Kidney glomerular epithelial cell (primary cell): ENCODE measurements at regions not wholly inside any gene's neighbourhood (a gene's known extent, or its start where the extent isn't known, plus 50 kb on each side); places are given as distances from the start of the nearest gene placed in this dataset.

Experiments
- DNase-seq: peaks from one replicate; lab custom pipeline; 2025; lab: John Stamatoyannopoulos, UW

DNA sequence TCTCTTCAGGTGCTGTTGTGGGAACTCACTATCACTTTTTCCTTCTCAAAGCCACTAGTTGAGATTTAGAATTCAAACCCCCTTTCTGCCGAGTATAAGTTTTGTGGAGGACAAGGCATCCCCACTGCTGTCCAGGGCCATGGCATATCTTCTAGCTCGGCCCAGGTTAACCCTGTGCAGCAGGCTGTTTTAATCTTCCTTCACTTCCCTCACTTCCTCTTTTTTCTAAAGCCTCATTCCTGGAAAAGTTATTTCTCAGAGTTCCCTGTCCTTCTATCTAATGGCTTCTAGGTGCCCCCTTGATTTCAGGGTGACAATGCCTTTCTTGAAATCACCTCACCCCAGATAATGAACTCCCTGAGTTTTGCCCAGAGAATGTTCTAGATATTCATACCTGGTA, 222.3 kb downstream of the SNX10 start:
- DNase-seq = no peak

DNA sequence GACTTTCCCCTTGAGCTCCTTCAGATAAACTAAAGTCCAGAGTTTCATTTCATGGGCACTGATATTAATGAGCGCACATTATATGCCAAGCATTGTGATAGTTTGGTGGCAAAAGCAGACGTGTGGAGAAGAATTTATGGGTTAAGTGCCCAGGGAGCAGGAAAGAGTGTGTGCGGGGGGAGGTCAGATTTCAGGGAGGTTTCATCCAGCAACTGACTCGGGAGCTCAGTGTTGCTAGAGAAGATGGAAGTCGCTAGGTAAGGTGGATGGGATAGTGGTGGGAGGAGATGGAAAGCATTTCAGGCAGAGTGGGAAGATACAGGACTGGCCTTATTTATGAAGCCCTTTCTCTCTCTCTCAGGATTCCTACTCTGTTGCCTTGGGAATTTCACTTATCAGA, 223.0 kb downstream of the SNX10 start:
- DNase-seq = no peak

- no peak for DNase-seq
Observed at GRCh38 chr7:26515314-26515842, 223.7 kb downstream of the SNX10 start.

- no peak for DNase-seq
Observed at GRCh38 chr7:26520483-26520882, 228.8 kb downstream of the SNX10 start.

GRCh38 chr7:26522633-26523032, 231.0 kb downstream of the SNX10 start:
- no peak for DNase-seq

- no peak for DNase-seq
Observed at GRCh38 chr7:26525398-26526264, 234.0 kb downstream of the SNX10 start.

GRCh38 chr7:26526265-26526587, 234.6 kb downstream of the SNX10 start:
- no peak for DNase-seq

- DNase-seq = no peak
Observed at GRCh38 chr7:26531926-26532325, 240.3 kb downstream of the SNX10 start.

DNA sequence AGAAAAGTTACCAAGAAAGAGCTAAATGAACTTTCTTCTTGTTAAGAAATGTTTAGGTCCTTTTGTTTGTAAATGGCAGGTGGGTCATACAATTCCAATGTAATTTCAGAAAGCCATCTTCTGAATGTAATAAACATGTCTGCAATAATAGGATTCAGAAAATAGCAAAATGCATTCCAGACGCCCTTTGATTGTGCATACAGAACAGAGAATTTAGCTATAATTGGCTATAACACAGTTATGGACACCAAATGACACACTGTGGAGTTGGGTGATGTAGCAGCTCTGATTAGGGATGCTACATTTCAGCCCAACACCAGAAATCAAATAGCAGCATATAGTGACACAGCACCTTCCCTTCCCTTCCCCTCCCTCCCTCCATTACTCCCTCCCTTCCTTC, 240.8 kb downstream of the SNX10 start:
- no peak for DNase-seq

DNA sequence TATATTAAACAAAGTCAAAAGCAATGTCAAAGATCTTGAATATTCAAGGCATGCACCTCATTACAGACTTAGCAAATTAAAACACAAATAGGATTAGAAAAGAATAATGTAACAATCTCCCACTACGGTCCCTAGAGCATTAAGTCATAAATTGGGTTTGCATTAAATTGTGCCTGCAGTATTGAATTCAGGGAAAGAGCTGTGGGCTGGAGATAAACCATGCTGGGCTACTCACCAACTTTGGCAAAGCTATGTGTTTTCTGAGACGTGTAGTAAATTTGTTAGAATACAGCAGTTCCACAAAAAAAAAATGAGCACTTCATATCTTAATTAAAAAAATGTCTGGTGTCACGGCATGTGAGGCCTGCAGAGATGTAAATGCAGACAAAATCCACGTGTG, 241.6 kb downstream of the SNX10 start:
- DNase-seq = no peak

DNA sequence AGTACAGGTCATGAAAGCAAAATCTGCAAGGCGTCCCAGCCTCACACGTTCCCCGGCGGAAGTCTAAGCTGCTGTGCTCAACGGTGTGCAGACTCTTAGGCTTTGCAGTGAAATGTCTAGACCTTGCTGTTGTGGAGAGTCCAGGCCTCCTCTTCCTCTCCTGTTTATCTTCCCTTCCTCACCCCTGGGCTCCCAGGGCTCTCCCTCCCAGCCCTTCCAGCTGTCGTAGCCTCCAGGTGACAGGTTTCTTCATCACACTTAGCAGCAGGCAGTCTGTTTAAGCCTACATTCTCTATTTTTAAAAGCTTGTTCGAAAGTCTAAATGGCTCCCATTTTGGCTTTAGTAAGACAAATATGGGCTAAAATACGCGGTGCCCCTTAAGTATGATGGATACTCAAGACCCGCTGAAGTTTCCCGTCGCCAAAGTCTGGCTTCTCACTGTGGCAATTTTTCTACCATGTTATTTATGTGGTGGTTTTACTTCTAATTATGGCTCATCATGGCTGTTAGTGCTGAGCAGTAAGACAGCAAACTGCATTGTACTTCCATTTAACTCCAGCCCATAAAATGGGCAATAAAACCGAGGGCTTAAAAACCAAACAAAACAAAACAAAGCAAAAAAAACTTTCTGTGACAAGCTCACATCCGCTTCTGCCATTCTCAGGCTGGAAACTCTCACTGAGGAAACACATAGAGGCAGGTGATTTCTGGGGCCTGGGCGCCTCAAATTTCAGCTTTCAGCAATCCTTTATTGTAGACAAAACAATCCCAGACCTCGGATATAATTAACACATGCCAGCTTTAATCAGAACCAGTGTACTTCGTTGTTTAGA, 243.2 kb downstream of the SNX10 start:
- no peak for DNase-seq

DNA sequence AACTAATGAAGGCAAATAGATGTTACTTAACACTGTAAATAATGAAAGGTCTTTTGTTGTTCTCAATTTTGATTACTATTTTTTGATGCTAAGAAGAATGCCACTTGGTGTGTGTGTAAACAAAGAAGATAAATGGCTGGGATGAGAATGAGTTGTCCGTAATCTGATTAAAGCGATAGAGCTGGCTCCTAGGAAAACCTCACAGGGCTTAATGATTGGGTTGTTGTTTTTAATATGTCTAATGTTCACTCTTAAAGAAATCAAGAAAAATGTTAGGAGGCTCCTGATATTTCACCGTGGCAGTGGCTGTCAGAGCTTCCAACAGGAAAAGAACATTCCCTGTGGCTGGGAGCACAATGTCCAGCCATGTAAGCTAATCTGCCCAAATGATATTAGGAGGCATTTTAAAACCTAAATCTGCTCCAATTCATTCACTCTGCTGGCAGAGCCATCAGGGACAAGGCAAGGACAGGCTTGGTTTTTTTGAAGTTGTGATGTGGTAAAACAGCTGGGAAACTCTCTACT, 243.9 kb downstream of the SNX10 start:
- no peak for DNase-seq

DNA sequence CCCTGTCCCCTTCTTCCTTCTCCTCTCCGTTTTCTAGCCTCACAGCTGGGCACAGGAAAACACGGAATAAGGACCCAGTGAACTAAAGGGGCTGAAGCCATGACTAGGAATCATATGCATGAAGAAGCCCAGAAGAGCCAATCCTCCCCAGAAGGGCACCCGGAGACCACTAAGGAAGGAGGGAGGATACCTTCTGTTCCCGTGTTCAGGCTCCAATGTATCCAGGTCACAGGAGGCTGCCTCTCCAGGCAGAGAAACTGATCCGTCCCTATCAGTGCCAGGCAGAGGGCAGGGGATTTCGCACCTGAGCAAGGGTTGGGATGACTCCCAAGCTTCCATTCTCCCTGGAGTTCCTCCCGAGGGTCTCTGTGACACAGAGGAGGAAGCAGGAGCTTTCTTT, 246.6 kb downstream of the SNX10 start:
- no peak for DNase-seq

- DNase-seq = no peak
Observed at GRCh38 chr7:26538689-26539088, 247.0 kb downstream of the SNX10 start.

DNA sequence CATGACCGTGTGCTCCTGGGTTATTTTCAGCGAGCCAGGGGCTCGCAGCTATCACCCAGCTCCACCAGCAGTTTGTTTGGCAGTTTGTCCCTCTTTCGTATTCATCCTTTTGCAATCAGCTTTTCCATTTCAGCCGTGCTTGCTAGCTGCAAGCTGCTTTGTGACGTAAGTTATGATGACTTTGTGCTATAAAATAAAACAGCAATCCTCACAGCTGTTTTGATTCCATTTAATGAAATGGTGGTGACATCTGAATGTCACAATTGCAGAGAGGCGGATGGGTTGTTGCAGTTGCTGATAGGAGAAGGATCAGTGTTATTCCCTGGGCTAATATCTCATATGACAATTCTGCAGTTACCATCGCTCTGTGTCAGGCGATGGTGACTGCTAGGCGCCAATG, 251.7 kb downstream of the SNX10 start:
- DNase-seq = no peak

DNA sequence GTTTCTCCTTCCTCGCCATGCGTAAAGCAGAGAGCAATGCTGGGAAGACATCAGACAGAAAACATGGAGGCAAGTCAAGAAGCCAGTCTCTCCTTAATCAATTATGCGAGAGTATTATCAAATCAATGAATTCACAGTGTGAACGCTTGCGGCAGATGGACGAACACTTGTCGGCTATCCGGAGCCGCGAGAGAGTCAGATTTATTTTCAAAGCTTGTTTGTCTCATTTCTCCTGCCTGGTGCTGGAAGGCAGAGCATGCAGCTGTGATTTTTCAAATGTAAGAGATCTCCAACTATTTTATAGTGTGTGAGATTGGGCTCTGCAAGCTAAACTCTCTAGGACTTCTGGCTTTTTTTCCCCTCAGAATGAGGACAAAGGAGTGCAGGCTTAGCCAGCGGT, 252.3 kb downstream of the SNX10 start:
- DNase-seq = no peak

GRCh38 chr7:26546508-26547053, 254.9 kb downstream of the SNX10 start:
- no peak for DNase-seq

DNA sequence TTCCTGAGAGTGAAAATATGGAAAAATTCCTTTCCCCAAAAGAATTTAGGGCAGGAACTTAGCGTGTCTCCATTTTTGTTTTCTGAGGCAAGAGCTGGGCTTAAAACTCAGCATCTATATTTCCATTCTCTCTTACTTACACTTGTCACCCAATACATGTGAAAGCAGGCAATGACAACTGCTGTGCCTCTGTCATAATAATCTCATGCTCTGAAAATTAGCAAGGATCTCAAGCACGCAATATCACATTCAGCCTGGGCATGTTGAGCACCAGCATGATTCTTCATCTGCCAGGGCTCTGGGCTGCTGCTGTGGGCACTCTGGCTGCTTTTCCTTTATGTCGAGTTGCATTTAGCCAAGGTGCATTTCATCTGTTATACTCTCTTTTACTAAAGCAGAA, 255.5 kb downstream of the SNX10 start:
- DNase-seq = no peak

DNA sequence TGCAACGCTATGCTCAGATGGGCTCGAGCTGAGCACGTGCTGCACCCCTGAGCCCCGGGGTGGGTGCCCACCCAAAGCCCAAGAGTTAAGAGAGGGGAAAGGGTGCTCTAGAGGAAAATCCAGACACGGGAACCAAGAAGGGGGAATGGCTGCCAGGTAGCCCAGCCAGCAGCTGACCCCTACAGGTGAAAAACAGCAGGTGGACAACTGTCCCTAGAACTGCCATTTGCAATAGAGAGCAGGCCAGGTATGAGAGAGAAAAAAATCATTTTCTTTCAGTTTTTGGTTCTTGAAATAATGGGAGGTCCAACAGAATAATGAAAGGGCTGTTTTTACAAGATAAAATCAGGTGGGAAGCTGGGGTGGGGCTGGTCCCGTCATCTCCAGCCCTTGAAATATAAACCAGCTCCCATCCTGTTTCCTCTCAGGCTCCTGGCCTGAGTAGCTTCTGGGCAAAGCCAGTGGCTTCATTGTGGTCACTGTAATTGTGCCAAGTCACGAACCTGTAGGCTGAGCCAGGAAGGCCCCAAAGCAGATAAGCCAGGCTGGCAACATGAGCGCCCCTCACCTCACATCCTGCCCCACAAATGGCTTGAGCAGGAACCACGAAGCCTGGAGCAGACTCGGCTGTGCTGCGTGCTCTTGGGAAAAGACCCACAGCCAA, 257.8 kb downstream of the SNX10 start:
- no peak for DNase-seq

GRCh38 chr7:26550492-26550891, 258.8 kb downstream of the SNX10 start:
- no peak for DNase-seq

DNA sequence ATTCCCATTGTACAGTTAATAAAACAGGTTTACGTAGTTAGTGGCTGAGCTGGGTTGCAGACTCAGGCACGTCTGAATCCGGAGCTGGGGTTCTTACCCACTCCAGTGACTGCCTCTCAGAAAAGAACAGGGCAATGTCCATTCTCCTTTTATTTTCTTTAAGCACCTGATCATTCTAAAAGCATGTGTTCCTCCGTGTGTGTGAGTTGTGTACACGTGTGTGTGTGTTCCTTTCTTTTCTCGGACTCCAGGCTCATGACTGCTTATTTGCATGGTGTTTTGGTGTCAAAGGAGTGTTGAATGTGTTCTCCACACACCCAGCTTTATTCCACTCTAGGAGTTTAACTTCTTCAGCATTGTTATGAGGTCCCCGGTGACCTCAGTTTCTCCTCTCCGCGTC, 260.1 kb downstream of the SNX10 start:
- no peak for DNase-seq

DNA sequence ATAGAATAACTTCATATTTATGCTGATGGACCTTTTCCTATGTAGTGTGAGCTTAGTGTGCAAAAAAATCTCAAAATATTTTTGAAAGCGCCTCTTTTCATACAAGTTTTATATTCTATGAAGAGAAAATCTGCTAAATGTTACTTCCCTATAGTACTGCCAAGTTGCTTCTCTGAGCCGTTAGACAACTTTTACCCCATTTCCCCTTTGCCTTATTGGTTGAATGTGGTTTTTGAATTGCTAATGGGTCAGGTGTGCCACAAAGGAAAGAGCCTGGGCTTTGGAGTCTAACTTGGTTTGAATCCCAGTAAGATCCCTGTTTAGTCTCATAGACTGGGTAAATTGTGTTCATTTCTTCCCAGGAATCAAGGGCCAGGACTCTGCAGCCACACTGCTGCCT, 261.5 kb downstream of the SNX10 start:
- DNase-seq = no peak
